ENCODE measurements at regions not wholly inside any gene's neighbourhood (a gene's known extent, or its start where the extent isn't known, plus 50 kb on each side); places are given as distances from the start of the nearest gene placed in this dataset.

GRCh38 chr3:24622138-24622537 lies 127.5 kb upstream of the THRB start:
- H3K4me3 Mint-ChIP-seq, result no peak overlapping the region
- TF ChIP-seq CTCF (IDR thresholded peaks at IDR 0.05), result no peak
- H3K4me1 Mint-ChIP-seq (ENCODE audit: low read depth), result no peaks in the 10 kb centered on the region
- DNase-seq (no peak), ATAC-seq (no peak)
- H3K9me3 Mint-ChIP-seq, result no peaks in the 10 kb centered on the region
- intact Hi-C loops (cut with micrococcal nuclease), result no loop called here
- no peak overlapping the region for H3K27ac Mint-ChIP-seq
- H3K27me3 Mint-ChIP-seq, result peaks cover 2% of the 10 kb centered on the region
- H3K36me3 Mint-ChIP-seq (ENCODE audit: low read depth), result no peaks in the 10 kb centered on the region
- POLR2A ChIA-PET, result no interaction called here
- CTCF ChIA-PET, result no interaction called here

DNA sequence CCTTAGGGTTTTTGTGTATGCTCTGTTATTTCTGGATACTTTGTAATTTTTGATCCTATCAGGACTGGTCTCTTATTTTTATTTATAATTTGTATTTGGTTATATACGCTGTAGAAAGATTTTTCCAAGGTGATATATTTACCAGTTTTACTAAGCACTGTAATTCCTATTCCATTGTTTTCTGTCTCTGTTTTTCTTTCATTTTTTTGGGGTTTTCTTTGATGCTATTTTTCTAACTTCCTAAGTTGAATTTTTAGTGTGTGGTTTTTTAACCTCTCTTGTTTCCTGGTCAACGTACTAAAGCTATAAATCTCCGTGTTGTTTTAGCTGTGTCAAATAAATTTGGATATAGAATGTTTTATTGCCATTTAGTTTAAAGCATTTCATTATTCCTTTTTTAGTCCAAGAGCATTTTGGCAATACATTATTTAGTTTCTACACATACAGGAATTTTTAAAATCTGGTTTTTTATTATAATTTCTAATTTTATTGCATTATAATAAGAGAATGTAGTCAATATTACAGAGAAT lies 128.1 kb upstream of the THRB start:
- Mint-ChIP-seq H3K4me1 (ENCODE audit: low read depth) (no peaks in the 10 kb centered on the region), H3K36me3 (ENCODE audit: low read depth) (no peaks in the 10 kb centered on the region), H3K27me3 (peaks cover 2% of the 10 kb centered on the region), H3K27ac (no peak overlapping the region), H3K4me3 (no peak overlapping the region), H3K9me3 (no peaks in the 10 kb centered on the region)
- intact Hi-C loops (cut with micrococcal nuclease), result no loop called here
- POLR2A ChIA-PET, result no interaction called here
- no peak for DNase-seq
- CTCF ChIA-PET, result no interaction called here
- ATAC-seq, result no peak
- no peak for TF ChIP-seq CTCF (IDR thresholded peaks at IDR 0.05)

DNA sequence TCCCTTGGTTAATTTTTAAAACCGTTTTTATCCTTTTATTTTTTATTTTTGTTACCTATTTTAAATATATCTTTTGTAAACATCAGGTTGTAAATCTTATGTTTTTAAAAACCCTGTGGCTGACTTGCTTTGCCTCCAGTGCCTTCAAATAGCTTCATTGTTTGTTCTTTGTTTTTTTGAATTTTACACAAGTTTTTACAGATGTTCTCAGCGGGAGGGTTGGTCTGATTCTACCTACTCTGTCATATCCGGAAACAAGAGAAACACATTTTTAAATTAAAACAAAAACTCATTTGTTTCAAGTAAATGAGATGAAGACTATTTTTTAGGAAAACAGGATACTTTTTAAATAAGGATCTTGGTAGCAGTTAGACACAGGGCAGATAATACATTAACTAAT lies 129.0 kb upstream of the THRB start:
- ATAC-seq, result no peak
- POLR2A ChIA-PET, result no interaction called here
- H3K4me1 Mint-ChIP-seq (ENCODE audit: low read depth), result no peaks in the 10 kb centered on the region
- no peak overlapping the region for H3K4me3 Mint-ChIP-seq
- no peak overlapping the region for H3K27ac Mint-ChIP-seq
- no peaks in the 10 kb centered on the region for H3K36me3 Mint-ChIP-seq (ENCODE audit: low read depth)
- intact Hi-C loops (cut with micrococcal nuclease), result no loop called here
- DNase-seq, result no peak
- no peak for TF ChIP-seq CTCF (IDR thresholded peaks at IDR 0.05)
- H3K27me3 Mint-ChIP-seq, result peaks cover 2% of the 10 kb centered on the region
- CTCF ChIA-PET, result interaction anchor here (0.7 kb wide), 1 partner anchor 57 kb away, joined by 3 read pairs; no protein-coding TSS in a partner anchor
- no peaks in the 10 kb centered on the region for H3K9me3 Mint-ChIP-seq

- ATAC-seq (no peak), DNase-seq (no peak)
- ChIA-PET CTCF (no interaction called here), POLR2A (no interaction called here)
- H3K4me3 Mint-ChIP-seq, result no peak overlapping the region
- H3K36me3 Mint-ChIP-seq (ENCODE audit: low read depth), result no peaks in the 10 kb centered on the region
- intact Hi-C loops (cut with micrococcal nuclease), result no loop called here
- no peaks in the 10 kb centered on the region for H3K4me1 Mint-ChIP-seq (ENCODE audit: low read depth)
- peaks cover 2% of the 10 kb centered on the region for H3K27me3 Mint-ChIP-seq
- no peak overlapping the region for H3K27ac Mint-ChIP-seq
- H3K9me3 Mint-ChIP-seq, result no peaks in the 10 kb centered on the region
- no peak for TF ChIP-seq CTCF (IDR thresholded peaks at IDR 0.05)
Observed at GRCh38 chr3:24624938-24625681, 130.5 kb upstream of the THRB start.

GRCh38 chr3:24628523-24629258 lies 134.0 kb upstream of the THRB start:
- ChIA-PET CTCF (no interaction called here), POLR2A (no interaction called here)
- no peaks in the 10 kb centered on the region for H3K9me3 Mint-ChIP-seq
- H3K4me3 Mint-ChIP-seq, result no peak overlapping the region
- H3K36me3 Mint-ChIP-seq (ENCODE audit: low read depth), result no peaks in the 10 kb centered on the region
- ATAC-seq, result no peak
- intact Hi-C loops (cut with micrococcal nuclease), result no loop called here
- no peak for DNase-seq
- no peak for TF ChIP-seq CTCF (IDR thresholded peaks at IDR 0.05)
- H3K27me3 Mint-ChIP-seq, result peaks cover 2% of the 10 kb centered on the region
- H3K27ac Mint-ChIP-seq, result no peak overlapping the region
- no peaks in the 10 kb centered on the region for H3K4me1 Mint-ChIP-seq (ENCODE audit: low read depth)

All from activated CD8-positive, alpha-beta T cell treated with anti-CD3 and anti-CD28 coated beads for 36 hours (primary cell).